LNCAP (cell line): ENCODE measurements at regions not wholly inside any gene's neighbourhood (a gene's known extent, or its start where the extent isn't known, plus 50 kb on each side); places are given as distances from the start of the nearest gene placed in this dataset.

Experiments used
- TF ChIP-seq, protein P1 (sequence below): fragments of 450-650 bp; IDR thresholded peaks from 2 replicates; pipeline ENCODE4 v1.5.1; 2017; ENCODE audit warnings: mild to moderate bottlenecking

DNA sequence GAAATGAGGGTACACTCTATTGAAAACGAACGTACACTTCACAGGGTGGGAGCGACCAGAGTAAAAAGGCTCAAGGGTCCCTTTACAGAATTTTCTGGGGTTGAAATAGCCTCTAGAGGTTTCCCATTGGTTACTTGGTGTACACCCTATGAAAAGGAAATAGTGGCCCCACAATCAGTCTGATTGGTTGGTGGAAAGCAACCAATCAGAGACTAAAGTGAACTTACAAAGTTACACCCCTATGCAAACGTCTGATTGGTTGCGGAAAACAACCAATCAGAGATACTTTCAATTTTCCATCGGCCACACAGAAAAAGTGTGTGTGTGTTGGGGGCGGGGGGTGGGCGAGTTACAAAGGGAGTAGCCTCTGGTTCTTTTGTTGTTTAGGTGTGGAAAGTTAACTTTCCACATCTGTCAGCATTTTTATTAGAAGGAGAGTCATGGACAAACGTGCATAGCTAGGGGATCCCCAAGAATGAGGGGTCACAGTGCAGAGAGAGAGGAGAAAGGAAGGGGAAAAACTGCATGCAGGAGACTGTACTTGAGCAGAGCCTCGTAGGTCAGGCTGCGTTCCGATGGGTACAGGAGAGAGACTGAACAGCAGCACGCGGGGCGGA, 1152.1 kb downstream of the TBC1D22A start:
- TF ChIP-seq, protein P1, sequence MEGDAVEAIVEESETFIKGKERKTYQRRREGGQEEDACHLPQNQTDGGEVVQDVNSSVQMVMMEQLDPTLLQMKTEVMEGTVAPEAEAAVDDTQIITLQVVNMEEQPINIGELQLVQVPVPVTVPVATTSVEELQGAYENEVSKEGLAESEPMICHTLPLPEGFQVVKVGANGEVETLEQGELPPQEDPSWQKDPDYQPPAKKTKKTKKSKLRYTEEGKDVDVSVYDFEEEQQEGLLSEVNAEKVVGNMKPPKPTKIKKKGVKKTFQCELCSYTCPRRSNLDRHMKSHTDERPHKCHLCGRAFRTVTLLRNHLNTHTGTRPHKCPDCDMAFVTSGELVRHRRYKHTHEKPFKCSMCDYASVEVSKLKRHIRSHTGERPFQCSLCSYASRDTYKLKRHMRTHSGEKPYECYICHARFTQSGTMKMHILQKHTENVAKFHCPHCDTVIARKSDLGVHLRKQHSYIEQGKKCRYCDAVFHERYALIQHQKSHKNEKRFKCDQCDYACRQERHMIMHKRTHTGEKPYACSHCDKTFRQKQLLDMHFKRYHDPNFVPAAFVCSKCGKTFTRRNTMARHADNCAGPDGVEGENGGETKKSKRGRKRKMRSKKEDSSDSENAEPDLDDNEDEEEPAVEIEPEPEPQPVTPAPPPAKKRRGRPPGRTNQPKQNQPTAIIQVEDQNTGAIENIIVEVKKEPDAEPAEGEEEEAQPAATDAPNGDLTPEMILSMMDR: no peak

DNA sequence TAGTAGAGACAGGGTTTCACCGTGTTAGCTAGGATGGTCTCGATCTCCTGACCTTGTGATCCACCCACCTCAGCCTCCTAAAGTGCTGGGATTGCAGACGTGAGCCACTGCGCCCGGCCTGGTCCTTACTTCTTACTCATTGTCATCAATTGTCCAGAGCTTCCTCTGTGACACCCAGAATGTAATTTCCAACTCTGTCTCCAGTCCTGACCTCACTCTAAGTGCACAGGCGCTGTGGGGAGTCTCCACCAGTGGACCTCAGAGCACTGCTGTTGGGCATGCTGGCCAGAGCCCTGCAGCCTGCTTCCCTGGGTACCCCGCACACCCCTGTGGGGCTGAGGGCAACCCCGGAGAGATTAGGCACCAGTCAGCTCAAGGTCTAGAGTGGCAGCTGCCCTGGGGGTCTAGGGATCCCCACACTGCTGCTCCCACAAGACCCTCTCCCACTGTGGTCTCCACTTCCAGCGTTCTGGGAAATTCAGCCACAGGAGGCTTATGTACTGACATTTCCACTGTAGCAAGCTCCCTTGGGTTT, 1140.3 kb downstream of the TBC1D22A start:
- TF ChIP-seq, protein P1: no peak

DNA sequence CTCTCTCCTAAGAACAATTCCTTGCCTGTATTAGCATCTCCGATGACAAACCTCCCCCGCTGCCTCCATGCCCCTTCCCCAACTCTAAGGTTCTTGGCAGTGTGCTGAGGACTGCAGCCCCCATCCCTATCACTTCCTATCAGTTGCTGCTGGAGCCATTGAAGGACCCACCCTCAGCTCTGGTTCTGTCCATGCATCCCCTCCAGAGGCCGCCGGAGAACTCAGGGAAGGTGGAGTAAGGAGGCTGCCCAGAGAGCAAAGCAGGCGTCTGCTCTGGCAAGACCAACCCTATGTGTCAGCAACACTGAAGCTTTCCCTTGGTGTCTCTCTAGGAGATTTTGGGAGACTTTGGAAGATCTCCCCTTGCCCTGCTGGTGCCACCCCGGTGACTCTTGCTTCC, 1139.5 kb downstream of the TBC1D22A start:
- TF ChIP-seq, protein P1: no peak

DNA sequence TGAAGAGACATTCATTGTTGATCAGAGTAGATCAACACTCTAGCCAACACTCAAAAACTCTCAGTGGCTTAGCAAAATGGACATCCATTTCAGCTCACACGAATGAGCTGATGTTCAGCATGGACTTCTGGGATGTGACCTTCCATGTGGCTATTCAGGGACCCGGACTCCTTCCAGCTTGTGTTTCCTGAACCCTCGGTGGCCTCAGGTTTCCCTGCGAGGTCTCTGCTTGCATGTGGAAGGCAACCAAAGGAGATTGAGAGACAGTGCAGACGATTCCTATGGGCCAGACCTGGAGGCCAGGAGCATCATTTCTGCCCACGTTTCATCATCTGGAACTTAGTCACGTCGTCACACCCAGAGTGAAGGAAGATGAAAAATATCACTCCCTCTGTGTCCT, 1137.4 kb downstream of the TBC1D22A start:
- TF ChIP-seq, protein P1: no peak

DNA sequence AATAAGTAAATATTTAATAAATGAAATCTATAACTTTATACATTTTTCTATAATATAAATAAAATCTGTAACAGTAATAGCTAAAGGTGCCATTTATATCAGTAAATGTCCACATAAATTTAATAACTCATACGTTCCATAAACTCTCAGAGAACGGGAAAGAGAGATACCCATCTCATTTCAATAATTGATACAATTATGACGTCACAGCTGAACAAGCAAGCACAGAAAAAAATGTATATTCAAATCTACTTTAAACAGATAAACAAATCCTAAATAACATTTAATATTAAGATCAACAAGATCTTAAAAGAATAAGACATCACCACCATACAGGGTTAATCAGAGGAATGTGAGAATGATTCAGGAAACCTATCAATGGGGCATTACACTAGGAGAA, 1136.5 kb downstream of the TBC1D22A start:
- TF ChIP-seq, protein P1: no peak

DNA sequence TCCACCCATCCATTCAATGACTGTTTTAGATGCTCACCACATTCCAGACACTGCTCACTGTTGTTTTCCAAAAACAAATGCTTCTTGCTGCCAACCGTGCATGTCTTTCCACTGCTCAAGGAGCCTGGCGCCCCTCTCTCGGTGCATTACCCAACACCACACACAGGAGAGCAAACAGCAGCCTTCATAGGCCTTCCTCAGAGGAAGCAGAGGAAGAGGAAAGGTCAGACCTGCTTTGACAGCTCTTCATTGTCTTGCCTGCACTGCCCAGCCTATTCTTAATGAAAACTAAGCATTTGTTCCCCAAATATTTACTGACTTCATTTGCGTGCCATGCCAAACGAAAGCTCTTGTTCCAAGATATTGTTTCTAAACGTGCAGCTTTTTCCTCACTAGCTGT, 1129.2 kb downstream of the TBC1D22A start:
- TF ChIP-seq, protein P1: no peak

DNA sequence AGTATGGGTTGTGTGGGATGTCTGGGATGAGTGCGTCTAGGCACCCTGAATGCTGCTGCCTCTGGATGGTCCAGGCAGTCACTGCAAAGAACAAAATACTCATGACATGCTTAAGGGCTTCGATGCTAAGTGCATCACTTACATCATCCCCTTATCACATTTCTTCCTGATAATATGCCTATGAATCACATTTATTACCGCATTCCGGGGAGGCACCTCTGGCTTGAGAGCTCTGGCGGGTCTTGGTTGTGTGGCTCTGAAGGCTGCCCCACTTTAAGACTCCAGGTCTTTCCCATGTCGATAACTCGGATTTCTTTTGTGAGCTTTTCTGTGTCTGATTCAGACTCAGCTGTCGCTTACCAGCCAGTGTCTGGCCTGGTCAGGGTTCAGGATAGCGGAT, 1126.4 kb downstream of the TBC1D22A start:
- TF ChIP-seq, protein P1: no peak

DNA sequence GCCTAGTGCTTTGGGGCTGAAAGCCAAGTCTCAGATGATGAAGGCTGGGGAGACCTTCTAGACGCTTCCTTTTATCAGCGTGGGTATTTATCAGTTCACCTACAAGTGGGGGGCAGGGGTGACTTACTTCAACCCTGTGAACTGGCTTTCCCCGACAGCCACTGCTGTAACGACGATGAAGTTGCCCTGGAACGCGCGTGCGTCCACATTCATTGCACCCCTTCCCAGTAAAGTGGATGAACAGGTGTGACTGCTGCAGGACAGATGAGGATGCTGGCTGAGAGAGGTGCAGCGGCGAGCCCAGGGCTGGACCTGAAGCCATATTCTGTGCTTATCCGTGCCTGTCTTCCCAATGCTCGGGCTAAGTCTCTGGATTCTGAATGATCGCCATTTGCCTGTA, 1122.3 kb downstream of the TBC1D22A start:
- TF ChIP-seq, protein P1: no peak
